MCF 10A (cell line): ENCODE measurements at regions not wholly inside any gene's neighbourhood (a gene's known extent, or its start where the extent isn't known, plus 50 kb on each side); places are given as distances from the start of the nearest gene placed in this dataset.

Experiments used
- BruUV-seq: library from RNA; stranded (reverse); fragments of 400-500 nt; replicated peaks from 2 replicates; lab custom pipeline; 2021; lab: Mats Ljungman, UMichigan
- CTCF ChIA-PET: fragments of 300-600 bp; sonication (Branson Sonifier 250); formaldehyde crosslinking; extraction: SDS; loops from one replicate; lab custom pipeline; 2021; ENCODE audit warnings: antibody characterized with exemption, inconsistent platforms; lab: Yijun Ruan, JAX
- POLR2A ChIA-PET: fragments of 300-600, 350-650 bp; sonication (Branson Sonifier 250); formaldehyde crosslinking; extraction: SDS; loops from one replicate; lab custom pipeline; 2020; ENCODE audit warnings: antibody characterized with exemption, inconsistent platforms; lab: Yijun Ruan, JAX
- DNase-seq: peaks from one replicate; pipeline ENCODE4 v3.0.0-alpha.2; 2018; ENCODE audit not compliant: unreplicated experiment
- H3K27ac Mint-ChIP-seq: one replicate; pipeline ENCODE4 v1.8.0; 2022; ENCODE audit warnings: mild to moderate bottlenecking, low read depth, mixed read lengths; ENCODE audit not compliant: unreplicated experiment
- H3K27me3 Mint-ChIP-seq: one replicate; pipeline ENCODE4 v1.8.0; 2022; ENCODE audit warnings: mixed read lengths; ENCODE audit not compliant: insufficient read depth, unreplicated experiment
- H3K36me3 Mint-ChIP-seq: one replicate; pipeline ENCODE4 v1.8.0; 2022; ENCODE audit warnings: mild to moderate bottlenecking, moderate library complexity, mixed read lengths; ENCODE audit not compliant: insufficient read depth, unreplicated experiment
- H3K4me1 Mint-ChIP-seq: one replicate; pipeline ENCODE4 v1.8.0; 2022; ENCODE audit warnings: mixed read lengths; ENCODE audit not compliant: insufficient read depth, unreplicated experiment
- H3K4me3 Mint-ChIP-seq: one replicate; pipeline ENCODE4 v1.8.0; 2022; ENCODE audit warnings: mild to moderate bottlenecking, moderate library complexity, mixed read lengths; ENCODE audit not compliant: unreplicated experiment
- H3K9me3 Mint-ChIP-seq: one replicate; pipeline ENCODE4 v1.8.0; 2022; ENCODE audit warnings: mixed read lengths; ENCODE audit not compliant: unreplicated experiment
- CTCF ChIP-seq: fragments of 200-600 bp; IDR thresholded peaks from one replicate; pipeline ENCODE4 v1.8.0; 2022; ENCODE audit warnings: antibody characterized with exemption, mild to moderate bottlenecking; ENCODE audit not compliant: unreplicated experiment
- intact Hi-C: fragments of 100-400 bp; cut with micrococcal nuclease; formaldehyde crosslinking; loops from 2 replicates; pipeline ENCODE4 v1.14.1; 2022

GRCh38 chr4:53788621-53789020 lies 197.3 kb upstream of the LNX1 start:
- intact Hi-C loops, result no loop called here
- Mint-ChIP-seq H3K4me3 (no peak overlapping the region), H3K4me1 (no peaks in the 10 kb centered on the region), H3K27me3 (no peaks in the 10 kb centered on the region), H3K27ac (no peak overlapping the region), H3K9me3 (no peaks in the 10 kb centered on the region), H3K36me3 (no peaks in the 10 kb centered on the region)
- DNase-seq, result no peak
- no TSS peak for BruUV-seq
- POLR2A ChIA-PET, result interaction anchor here (0.7 kb wide), 1 partner anchor 21 kb away, joined by 3 read pairs; no protein-coding TSS in a partner anchor
- CTCF ChIA-PET, result interaction anchor here (0.5 to 1.2 kb wide), 2 partner anchors 16 to 448 kb away, joined by 3 to 4 read pairs; no protein-coding TSS in a partner anchor
- TF ChIP-seq CTCF, result no peak

- Mint-ChIP-seq H3K36me3 (no peaks in the 10 kb centered on the region), H3K4me3 (no peak overlapping the region), H3K4me1 (no peaks in the 10 kb centered on the region), H3K27ac (no peak overlapping the region), H3K9me3 (no peaks in the 10 kb centered on the region), H3K27me3 (no peaks in the 10 kb centered on the region)
- intact Hi-C loops, result no loop called here
- no peak for TF ChIP-seq CTCF
- CTCF ChIA-PET, result interaction anchor here (0.5 to 1.2 kb wide), 2 partner anchors 17 to 448 kb away, joined by 3 to 4 read pairs; no protein-coding TSS in a partner anchor
- POLR2A ChIA-PET, result no interaction called here
- no peak for DNase-seq
- BruUV-seq, result no TSS peak
Observed at GRCh38 chr4:53788011-53788410, 196.7 kb upstream of the LNX1 start.

DNA sequence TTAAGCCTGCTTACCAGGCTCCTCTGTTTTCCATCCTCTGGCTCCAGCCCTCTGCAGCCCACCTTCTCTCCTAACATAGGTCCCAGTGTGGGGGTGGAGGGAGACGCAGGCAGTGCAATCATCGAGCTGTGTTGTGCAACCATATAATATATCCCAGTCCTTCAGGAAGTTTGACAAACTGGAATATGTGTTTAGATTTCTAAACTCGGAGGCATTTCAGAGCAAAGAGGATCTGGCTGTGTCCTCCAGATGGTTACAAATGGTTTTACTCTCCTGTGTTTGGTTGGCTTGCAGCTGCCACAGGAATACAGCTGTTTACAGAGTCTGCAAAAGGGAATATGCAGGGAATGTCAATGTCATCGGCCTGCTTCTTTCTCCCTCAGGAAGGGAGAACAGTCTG lies 195.3 kb upstream of the LNX1 start:
- no peak overlapping the region for H3K27ac Mint-ChIP-seq
- BruUV-seq, result no TSS peak
- intact Hi-C loops, result no loop called here

GRCh38 chr4:53785996-53786395 lies 194.7 kb upstream of the LNX1 start:
- BruUV-seq, result no TSS peak
- H3K9me3 Mint-ChIP-seq, result no peaks in the 10 kb centered on the region
- no peak for TF ChIP-seq CTCF
- DNase-seq, result no peak
- no peaks in the 10 kb centered on the region for H3K27me3 Mint-ChIP-seq
- H3K4me3 Mint-ChIP-seq, result no peak overlapping the region
- no peaks in the 10 kb centered on the region for H3K36me3 Mint-ChIP-seq
- intact Hi-C loops, result no loop called here
- POLR2A ChIA-PET, result no interaction called here
- no peak overlapping the region for H3K27ac Mint-ChIP-seq
- CTCF ChIA-PET, result no interaction called here
- no peaks in the 10 kb centered on the region for H3K4me1 Mint-ChIP-seq

More for the DNA sequence above, 195.3 kb upstream of the LNX1 start:
- no peaks in the 10 kb centered on the region for H3K4me1 Mint-ChIP-seq
- H3K36me3 Mint-ChIP-seq, result no peaks in the 10 kb centered on the region
- no peaks in the 10 kb centered on the region for H3K9me3 Mint-ChIP-seq
- POLR2A ChIA-PET, result no interaction called here
- peak; percentile 8 for DNase-seq
- H3K27me3 Mint-ChIP-seq, result no peaks in the 10 kb centered on the region
- CTCF ChIA-PET, result no interaction called here
- no peak overlapping the region for H3K4me3 Mint-ChIP-seq
- no peak for TF ChIP-seq CTCF
